Endodermal cell (in vitro differentiated cells): ENCODE measurements at regions not wholly inside any gene's neighbourhood (a gene's known extent, or its start where the extent isn't known, plus 50 kb on each side); places are given as distances from the start of the nearest gene placed in this dataset.

Source experiments
- DNase-seq: peaks from one replicate; pipeline ENCODE4 v3.0.0-alpha.2; 2017
- H3K27ac ChIP-seq: 2 replicates; pipeline ENCODE4 v1.5.1; 2013; ENCODE audit warnings: mild to moderate bottlenecking, low read depth, low read length, moderate library complexity
- H3K27me3 ChIP-seq: 2 replicates; pipeline ENCODE4 v1.6.1; 2013; ENCODE audit warnings: mild to moderate bottlenecking, low read length, moderate library complexity; ENCODE audit not compliant: insufficient read depth, control insufficient read depth, poor library complexity, severe bottlenecking
- H3K36me3 ChIP-seq: 2 replicates; pipeline ENCODE4 v1.7.0; 2013; ENCODE audit warnings: mild to moderate bottlenecking, low read length, moderate library complexity; ENCODE audit not compliant: control insufficient read depth, insufficient read depth
- H3K4me1 ChIP-seq: one replicate; pipeline ENCODE4 v1.7.0; 2013; ENCODE audit warnings: low read length; ENCODE audit not compliant: control insufficient read depth, insufficient read depth
- H3K4me3 ChIP-seq: 2 replicates; pipeline ENCODE4 v1.5.1; 2013; ENCODE audit warnings: mild to moderate bottlenecking, low read length, moderate library complexity
- H3K9ac ChIP-seq: 2 replicates; pipeline ENCODE4 v1.6.1; 2013; ENCODE audit warnings: mild to moderate bottlenecking, low read length, moderate library complexity; ENCODE audit not compliant: poor library complexity, severe bottlenecking; ENCODE audit errors: extremely low read depth
- H3K9me3 ChIP-seq: 2 replicates; pipeline ENCODE4 v1.6.1; 2013; ENCODE audit warnings: mild to moderate bottlenecking, low read length, moderate library complexity; ENCODE audit not compliant: control insufficient read depth
- H3K27ac Mint-ChIP-seq: 2 replicates; pipeline ENCODE4 v1.8.0; 2020; ENCODE audit warnings: mixed read lengths
- H3K27me3 Mint-ChIP-seq: 2 replicates; pipeline ENCODE4 v1.8.0; 2021; ENCODE audit warnings: mild to moderate bottlenecking, mixed read lengths; ENCODE audit not compliant: insufficient read depth
- H3K36me3 Mint-ChIP-seq: 2 replicates; pipeline ENCODE4 v1.8.0; 2020; ENCODE audit warnings: low read depth, mixed read lengths
- H3K4me1 Mint-ChIP-seq: 2 replicates; pipeline ENCODE4 v1.8.0; 2020; ENCODE audit warnings: mixed read lengths
- H3K4me3 Mint-ChIP-seq: 2 replicates; pipeline ENCODE4 v1.8.0; 2020; ENCODE audit warnings: mild to moderate bottlenecking, moderate library complexity, mixed read lengths
- H3K9me3 Mint-ChIP-seq: 2 replicates; pipeline ENCODE4 v1.8.0; 2020; ENCODE audit warnings: mild to moderate bottlenecking, mixed read lengths
- WGBS, 2 experiments: methylation state at CpG; one replicate each; pipeline versions ENCODE4 v1.1.5 to v1.1.7; 2013; ENCODE audit warnings: missing lambda C conversion rate in 2 of 2, mixed read lengths in 1 of 2; ENCODE audit not compliant: insufficient coverage in 1 of 2, insufficient read length in 1 of 2; 5-methylcytosine and 5-hydroxymethylcytosine counted together
- TF ChIP-seq, protein P1 (sequence below): fragments of 200-600 bp; sonication (generic); conservative IDR thresholded peaks from 2 replicates; pipeline ENCODE4 v1.5.0; 2021; ENCODE audit warnings: antibody characterized with exemption, mild to moderate bottlenecking

DNA sequence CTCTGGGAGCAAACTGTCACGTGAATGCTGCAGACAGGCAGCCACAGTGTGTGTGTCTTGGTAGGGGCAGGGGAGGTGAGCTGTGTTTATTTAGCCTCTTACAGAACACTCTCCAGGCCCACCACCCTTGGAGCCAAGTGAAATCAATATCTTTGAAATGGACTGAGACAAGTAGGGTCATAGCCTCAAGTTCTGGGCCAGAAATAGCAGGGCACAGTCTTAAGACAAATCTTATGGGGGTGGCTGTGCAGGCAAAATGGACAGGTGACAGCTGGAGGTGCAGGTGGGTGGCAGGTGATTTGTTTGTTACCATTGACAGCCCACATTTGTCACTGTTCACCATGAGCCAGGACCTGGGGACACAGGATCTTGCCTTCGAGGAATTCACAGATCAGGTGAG lies 93.6 kb upstream of the NMNAT3 start:
- Histone ChIP-seq H3K4me3 (no peak overlapping the region), H3K9me3 (no peaks in the 10 kb centered on the region), H3K27me3 (no peaks in the 10 kb centered on the region), H3K9ac (no peak overlapping the region), H3K4me1 (no peaks in the 10 kb centered on the region), H3K36me3 (no peaks in the 10 kb centered on the region), H3K27ac (no peak overlapping the region)
- Mint-ChIP-seq H3K36me3 (no peaks in the 10 kb centered on the region), H3K4me3 (no peak overlapping the region), H3K27me3 (no peaks in the 10 kb centered on the region), H3K9me3 (no peaks in the 10 kb centered on the region), H3K4me1 (peaks cover 19% of the 10 kb centered on the region), H3K27ac (no peak overlapping the region)
- DNase-seq: no peak
- TF ChIP-seq, protein P1, sequence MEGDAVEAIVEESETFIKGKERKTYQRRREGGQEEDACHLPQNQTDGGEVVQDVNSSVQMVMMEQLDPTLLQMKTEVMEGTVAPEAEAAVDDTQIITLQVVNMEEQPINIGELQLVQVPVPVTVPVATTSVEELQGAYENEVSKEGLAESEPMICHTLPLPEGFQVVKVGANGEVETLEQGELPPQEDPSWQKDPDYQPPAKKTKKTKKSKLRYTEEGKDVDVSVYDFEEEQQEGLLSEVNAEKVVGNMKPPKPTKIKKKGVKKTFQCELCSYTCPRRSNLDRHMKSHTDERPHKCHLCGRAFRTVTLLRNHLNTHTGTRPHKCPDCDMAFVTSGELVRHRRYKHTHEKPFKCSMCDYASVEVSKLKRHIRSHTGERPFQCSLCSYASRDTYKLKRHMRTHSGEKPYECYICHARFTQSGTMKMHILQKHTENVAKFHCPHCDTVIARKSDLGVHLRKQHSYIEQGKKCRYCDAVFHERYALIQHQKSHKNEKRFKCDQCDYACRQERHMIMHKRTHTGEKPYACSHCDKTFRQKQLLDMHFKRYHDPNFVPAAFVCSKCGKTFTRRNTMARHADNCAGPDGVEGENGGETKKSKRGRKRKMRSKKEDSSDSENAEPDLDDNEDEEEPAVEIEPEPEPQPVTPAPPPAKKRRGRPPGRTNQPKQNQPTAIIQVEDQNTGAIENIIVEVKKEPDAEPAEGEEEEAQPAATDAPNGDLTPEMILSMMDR: no peak
- 80 to 100% methylated on average over 1 to 2 of the region's 2 CpGs for WGBS, 2 experiments

DNA sequence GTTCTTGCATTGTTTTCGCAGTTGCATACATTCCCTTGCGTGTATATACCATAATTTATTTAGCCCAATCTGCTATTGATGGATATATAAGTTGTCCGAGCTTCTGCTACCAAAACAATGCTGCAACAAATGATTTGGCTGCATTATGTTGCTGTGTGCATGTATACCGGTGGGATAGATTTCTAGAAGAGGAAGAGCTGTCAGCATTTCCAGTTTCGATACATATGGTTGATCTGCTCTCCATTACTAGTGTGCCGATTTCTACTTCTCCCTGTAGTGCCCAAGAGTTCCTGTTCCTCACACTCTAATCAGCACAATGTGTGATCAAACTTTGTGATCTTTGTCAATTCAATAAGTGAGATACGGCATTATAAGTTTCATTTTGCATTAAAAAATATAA lies 92.8 kb upstream of the NMNAT3 start:
- TF ChIP-seq, protein P1: no peak
- H3K4me3 ChIP-seq: no peak overlapping the region
- no peak overlapping the region for H3K9ac ChIP-seq
- WGBS, 2 experiments: 64 to 80% methylated on average over 2 to 6 of the region's 7 CpGs
- no peaks in the 10 kb centered on the region for H3K4me1 ChIP-seq
- H3K4me1 Mint-ChIP-seq: peaks cover 19% of the 10 kb centered on the region
- no peak overlapping the region for H3K27ac ChIP-seq
- no peaks in the 10 kb centered on the region for H3K9me3 ChIP-seq
- no peaks in the 10 kb centered on the region for H3K27me3 Mint-ChIP-seq
- no peak overlapping the region for H3K4me3 Mint-ChIP-seq
- DNase-seq: no peak
- H3K27ac Mint-ChIP-seq: no peak overlapping the region
- H3K36me3 ChIP-seq: no peaks in the 10 kb centered on the region
- no peaks in the 10 kb centered on the region for H3K27me3 ChIP-seq
- no peaks in the 10 kb centered on the region for H3K9me3 Mint-ChIP-seq
- no peaks in the 10 kb centered on the region for H3K36me3 Mint-ChIP-seq

DNA sequence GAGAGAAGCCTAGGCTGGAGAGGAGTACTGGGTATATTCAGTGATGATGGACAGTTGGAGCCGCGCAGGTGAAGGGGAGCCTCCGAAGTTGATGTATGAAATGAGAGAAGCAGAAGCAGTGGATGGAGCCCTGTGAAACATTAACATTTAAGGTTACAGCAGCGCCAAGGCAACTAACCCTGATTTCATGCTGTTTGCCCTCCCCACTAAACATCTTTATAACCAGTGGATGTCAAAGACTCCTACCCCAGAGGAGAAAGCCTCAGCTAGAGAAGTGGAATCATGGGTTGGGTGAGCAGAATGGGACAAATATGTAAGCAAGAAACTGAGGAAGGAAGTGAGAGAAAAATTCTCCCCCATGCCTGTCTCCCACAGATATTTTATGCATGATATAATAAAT lies 92.0 kb upstream of the NMNAT3 start:
- Mint-ChIP-seq H3K27ac (no peak overlapping the region), H3K27me3 (no peaks in the 10 kb centered on the region), H3K4me3 (no peak overlapping the region), H3K9me3 (no peaks in the 10 kb centered on the region), H3K4me1 (peaks cover 16% of the 10 kb centered on the region), H3K36me3 (no peaks in the 10 kb centered on the region)
- Histone ChIP-seq H3K4me3 (no peak overlapping the region), H3K9me3 (no peaks in the 10 kb centered on the region), H3K27me3 (no peaks in the 10 kb centered on the region), H3K9ac (no peak overlapping the region), H3K4me1 (no peaks in the 10 kb centered on the region), H3K36me3 (no peaks in the 10 kb centered on the region), H3K27ac (no peak overlapping the region)
- DNase-seq: no peak
- TF ChIP-seq, protein P1: no peak
- WGBS, 2 experiments: 82 to 100% methylated on average over 2 to 4 of the region's 4 CpGs
